HL-60 (cell line): ENCODE measurements at regions not wholly inside any gene's neighbourhood (a gene's known extent, or its start where the extent isn't known, plus 50 kb on each side); places are given as distances from the start of the nearest gene placed in this dataset.

Experiments used
- POLR2AphosphoS5 ChIP-seq: IDR thresholded peaks from 2 replicates; pipeline ENCODE4 v1.6.1; 2012; ENCODE audit warnings: low read depth
- TF ChIP-seq, protein P1 (sequence below): IDR thresholded peaks from one replicate; pipeline ENCODE4 v1.5.1; 2011; ENCODE audit warnings: low read length, control low read depth, inconsistent platforms; ENCODE audit not compliant: insufficient read depth

DNA sequence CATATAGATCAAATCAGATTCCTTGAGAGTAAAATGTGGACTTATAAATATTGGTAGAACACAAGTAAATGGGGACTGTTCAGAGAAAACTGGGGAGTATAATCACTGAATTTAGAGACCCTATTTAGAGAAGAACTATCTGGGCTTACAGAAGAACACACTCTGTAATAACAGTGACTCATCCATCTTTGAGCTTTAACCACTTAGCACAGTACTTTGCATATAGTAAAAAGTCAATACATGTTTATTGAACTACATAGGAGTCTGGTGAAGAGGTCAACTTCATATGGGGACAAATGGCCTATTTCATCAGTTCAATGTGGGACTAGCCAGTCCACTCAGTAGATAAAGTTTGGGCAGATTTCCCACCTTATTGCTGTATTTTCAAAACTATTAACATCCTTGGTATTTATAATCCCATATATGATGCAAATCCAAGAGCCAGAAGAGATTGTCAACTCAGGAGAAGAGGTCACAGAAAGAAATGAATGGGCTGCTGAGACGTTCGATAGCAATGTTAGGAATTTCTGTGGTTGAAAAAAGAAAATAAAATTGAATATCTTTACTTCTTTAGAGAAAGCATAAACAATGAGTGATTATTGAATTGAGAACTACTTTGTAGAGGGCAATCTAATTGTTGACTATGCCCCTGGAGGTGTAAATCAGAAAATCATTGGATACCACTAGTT lies 119.3 kb upstream of the CACNA2D1 start:
- TF ChIP-seq, protein P1, sequence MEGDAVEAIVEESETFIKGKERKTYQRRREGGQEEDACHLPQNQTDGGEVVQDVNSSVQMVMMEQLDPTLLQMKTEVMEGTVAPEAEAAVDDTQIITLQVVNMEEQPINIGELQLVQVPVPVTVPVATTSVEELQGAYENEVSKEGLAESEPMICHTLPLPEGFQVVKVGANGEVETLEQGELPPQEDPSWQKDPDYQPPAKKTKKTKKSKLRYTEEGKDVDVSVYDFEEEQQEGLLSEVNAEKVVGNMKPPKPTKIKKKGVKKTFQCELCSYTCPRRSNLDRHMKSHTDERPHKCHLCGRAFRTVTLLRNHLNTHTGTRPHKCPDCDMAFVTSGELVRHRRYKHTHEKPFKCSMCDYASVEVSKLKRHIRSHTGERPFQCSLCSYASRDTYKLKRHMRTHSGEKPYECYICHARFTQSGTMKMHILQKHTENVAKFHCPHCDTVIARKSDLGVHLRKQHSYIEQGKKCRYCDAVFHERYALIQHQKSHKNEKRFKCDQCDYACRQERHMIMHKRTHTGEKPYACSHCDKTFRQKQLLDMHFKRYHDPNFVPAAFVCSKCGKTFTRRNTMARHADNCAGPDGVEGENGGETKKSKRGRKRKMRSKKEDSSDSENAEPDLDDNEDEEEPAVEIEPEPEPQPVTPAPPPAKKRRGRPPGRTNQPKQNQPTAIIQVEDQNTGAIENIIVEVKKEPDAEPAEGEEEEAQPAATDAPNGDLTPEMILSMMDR: no peak
- TF ChIP-seq POLR2AphosphoS5: no peak
